GM21576 (cell line): ENCODE measurements at regions not wholly inside any gene's neighbourhood (a gene's known extent, or its start where the extent isn't known, plus 50 kb on each side); places are given as distances from the start of the nearest gene placed in this dataset.
"Not testable (repeated sequence)": the region's sequence is repeated elsewhere in the genome, so short reads cannot be mapped to it uniquely, and the experiment has no call there.

Experiments used
- ATAC-seq: cut with Tn5 transposase; IDR thresholded peaks from one replicate; pipeline ENCODE4 v1.9.1; 2021; ENCODE audit warnings: mild to moderate bottlenecking, moderate library complexity; ENCODE audit not compliant: unreplicated experiment

DNA sequence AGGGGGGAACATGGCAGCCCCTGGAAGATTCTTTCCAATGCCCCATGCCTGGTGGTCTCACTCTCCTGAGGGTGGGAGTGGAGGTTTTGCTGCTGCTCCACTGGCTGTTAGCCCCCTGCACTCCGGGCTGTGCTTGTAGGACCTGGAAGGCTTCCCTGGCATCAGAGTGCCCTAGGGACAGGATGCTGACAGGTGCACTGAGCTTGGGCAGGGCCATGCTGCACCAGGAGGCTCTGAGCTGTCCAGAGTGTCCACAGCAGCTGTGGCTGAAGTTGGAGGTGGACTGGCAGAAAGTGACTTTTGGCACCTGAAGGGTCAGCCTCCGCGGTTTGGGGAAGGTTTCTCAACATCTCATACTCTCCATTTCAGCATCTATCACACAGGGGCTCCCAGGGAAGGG is 249.1 kb downstream of the GADD45G start:
- no peak for ATAC-seq

DNA sequence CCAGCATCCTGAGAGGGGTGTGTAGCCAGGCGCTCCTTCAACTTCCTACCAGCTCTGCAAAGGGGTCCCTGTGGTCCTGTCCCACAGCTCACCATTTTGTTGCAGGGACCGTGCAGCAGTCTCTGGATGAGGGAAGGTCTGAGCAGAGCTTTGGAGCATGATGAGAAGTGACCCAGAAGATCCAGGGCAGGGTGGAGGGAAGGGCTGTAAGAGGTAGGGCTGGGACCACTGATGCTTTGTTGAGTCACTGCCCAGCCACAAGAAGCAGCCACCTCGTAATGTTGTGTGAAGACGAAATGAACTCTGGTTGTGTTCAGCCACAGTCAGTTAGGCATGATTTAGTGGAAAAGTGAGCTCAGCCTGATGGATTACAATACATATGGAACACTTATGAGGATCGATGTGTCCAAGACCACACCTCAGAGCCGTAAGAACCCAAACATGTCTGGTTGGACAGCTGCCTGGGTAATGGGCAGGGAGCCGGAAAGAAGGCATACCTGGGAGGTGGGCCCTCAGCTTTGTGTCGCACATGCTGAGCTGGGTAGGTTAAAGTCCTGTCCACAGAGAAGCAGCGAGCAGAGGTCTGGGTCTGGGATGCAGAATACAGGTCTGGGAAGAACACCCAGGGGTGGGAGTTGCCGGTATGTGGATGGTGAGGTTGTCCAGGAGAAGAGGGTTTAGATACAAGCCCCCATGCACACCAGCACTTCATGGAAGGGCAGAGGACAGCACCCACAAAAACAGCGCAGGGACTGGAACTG is 250.1 kb downstream of the GADD45G start:
- ATAC-seq, result no peak

DNA sequence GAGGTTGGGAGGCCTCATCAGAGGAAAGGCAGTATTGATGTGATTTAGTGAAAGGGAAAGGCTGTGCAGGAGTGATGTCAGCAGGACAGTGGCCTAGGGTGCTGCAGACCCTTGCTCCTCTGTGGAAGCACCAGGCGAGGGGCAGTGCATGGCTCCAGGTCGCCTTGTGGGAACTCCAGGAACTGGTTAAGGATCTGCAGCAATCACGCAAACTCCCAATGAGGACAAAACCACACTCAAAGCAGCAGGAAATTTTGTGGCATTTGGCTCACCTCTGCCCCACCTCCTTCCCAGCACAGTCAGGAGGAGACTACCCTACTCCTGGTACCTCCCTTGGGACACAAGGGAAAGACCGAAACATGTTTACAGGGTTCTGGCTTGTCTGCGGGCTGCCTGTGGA is 251.5 kb downstream of the GADD45G start:
- not testable (repeated sequence) for ATAC-seq

DNA sequence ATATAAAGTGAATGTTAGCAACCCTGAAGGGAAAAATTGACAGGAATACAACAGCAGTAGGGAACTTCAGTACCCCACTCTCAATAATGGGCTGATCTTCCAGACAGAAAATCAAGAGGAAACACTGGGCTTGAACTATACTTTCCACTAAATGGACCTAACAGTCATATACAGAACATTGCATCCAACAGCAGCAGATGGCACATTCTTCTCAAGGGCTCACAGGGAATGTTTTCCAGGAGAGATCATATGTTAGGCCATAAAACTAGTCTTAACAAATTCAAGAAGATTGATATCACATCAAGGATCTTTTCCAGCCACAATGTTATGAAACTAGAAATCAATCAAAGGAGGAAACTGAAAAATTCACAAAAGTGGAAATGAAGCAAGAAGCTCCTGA is 252.1 kb downstream of the GADD45G start:
- ATAC-seq, result not testable (repeated sequence)

DNA sequence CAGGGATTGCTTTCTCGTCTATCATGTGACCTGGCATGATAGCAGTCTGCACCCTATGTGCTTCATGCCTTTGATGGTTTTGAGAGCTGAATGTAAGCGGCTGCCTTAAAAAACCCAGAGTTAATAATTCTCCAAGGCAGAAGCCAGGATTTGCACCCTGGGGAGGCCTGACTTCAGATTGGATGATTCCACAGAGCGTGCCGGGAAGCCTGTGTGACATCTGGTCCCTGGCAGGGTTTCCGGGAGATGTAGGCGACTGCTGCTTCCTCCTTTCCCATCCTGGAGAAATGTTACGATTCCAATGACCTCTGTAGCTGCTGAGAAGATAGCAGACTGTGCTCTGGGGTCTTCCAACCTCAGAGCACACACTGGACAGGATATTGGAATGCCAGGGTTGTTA is 255.0 kb downstream of the GADD45G start:
- not testable (repeated sequence) for ATAC-seq

DNA sequence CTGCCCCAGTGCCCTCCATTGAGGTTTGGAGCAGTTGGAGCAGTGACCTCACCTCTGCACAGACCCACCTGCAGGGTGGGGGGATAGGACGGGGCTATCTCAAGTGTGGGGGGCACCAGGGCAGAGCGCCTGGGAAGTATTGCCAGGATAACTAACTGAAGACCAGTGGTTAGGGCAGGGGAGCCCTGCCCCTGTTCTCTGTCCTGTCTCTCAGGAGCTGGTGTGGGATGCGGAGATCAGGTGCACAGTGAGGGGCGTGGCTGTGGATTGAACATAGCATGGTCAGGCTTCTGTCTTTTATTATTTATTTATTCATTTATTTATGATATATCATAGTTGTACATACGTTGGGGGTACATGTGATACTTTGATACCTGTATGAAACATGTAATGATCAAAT is 256.6 kb downstream of the GADD45G start:
- ATAC-seq, result not testable (repeated sequence)

DNA sequence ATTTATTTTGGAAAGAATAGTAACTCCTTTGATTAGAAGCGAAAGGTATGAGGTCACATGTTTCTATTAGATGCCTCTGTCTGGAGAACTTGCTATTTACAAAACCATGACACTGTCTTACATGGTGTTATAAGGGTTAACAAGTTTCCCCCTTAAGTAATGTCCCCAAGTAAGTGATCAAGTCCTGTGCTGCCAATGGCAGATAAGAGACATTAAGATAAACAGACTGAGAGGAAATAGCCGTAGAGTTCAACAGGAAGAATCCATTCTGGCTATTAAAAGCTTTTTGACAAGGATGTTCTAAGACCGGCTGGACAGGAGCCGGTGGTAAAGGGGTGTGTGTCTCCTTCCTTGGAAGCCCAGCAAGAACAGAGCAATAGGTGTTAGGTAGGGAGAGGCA is 257.5 kb downstream of the GADD45G start:
- ATAC-seq, result no peak

DNA sequence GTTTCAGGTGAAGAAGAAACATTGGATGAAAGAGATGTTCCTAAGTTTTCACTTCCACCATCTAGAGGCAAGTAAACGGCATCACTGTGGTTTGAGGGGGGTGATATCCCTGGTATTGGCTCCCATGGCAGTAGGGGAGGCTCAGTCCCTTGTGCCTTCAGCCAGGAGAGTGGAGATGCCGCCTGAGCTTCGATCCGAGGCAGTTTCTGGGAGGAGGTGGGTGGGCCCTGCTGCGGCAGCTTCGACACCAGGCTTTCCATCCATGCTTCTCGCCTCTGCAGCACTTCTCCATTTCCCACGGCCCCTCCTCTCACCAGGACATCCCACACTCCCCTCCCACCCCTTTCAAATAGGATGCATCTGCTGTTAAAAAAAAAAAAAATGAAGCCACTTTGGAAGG is 258.3 kb downstream of the GADD45G start:
- ATAC-seq, result no peak

DNA sequence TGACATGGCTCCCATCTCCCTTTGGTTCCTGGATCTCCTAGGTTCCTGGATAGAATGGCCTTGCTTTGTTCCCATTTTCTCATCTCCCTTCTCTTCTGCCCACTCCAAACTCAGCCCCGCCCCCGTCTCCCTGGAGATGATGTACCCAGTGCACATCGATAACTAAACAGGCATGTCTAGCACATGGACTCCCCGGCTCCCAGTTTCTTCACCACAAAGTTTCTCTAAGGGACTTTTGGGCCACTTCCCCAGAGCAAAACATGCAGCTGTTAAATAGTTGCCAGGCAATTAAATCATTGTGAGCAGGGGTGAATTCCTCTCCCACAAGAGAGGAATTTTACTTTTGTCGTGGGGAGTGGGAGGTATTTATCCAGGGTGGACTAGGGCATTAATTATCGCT is 259.0 kb downstream of the GADD45G start:
- no peak for ATAC-seq

DNA sequence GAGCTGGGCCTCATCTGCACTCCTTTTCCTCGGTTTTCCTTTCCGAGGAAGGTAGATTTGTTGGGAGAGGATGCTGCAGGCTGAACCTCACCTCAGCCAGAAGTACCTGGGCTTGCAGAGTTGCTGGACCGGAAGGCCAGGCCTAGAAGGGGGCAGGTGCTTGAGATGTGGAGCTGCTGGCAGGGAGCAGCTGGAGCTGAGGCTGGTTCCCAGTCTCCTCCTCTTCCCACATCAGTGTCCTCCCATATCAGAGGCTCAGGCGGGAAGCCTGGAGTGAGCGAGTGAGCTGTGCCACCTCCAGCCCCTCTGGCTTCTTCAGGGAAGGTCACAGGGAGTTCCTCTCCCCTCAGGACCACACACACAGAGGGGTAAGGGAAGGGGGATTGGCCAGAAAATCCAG is 259.4 kb downstream of the GADD45G start:
- no peak for ATAC-seq

DNA sequence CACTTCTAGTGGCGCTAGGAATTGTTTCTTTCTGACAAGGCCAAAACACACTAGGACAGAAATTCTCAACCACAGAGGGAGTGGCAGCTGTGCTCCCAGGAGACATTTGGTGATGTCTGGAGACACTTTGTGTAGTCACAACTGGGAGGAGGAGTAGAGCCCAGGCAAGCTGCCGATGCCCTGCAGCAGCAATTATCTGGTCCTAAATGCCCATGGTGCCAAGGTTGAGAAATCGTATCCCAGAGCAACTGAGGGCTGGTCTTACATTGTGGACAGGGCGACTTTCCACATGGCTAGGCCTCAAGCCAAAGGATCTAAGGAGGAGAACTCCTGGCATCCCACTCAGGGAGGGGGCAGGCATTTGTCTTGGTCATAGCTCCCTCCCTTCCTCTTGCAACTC is 259.9 kb downstream of the GADD45G start:
- ATAC-seq, result no peak

DNA sequence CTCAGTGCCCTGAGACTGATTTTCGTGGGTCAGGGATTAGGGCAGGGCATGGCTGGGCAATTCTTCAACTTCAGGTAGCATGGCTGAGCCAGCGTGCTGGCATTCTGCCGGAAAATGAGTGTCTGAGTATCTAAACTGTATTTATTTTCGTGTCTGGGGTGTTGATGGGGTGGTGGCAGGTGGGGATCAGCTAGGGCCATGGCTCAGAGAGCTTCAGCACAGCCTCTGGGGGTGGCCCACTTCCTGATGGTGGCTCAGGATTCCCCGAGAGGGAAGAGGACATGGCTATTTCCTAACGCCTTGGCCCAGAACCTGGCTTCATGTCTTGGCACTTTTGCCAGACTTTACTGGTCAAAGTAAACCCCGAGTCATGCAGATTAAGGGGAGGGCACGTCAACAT is 260.5 kb downstream of the GADD45G start:
- no peak for ATAC-seq

DNA sequence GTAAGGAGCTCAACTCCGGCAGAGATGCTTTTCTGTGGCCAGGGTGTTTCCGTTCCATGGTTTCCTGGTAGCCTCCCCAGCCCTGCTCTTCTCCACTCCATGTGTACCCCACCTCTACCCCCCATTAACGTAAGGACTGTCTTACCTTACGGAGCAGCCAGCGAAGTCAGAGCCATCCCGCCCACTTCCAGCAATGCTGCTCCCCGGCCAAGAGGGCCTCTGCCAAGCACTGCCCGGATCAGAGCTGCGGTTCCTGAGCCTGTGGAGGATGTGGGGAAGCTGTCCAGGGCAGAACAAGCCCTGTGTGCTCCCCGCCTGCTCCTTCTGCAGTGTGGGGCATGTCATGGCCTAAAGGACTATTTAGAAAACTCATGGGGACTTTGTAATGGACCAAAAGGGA is 261.2 kb downstream of the GADD45G start:
- ATAC-seq, result no peak

DNA sequence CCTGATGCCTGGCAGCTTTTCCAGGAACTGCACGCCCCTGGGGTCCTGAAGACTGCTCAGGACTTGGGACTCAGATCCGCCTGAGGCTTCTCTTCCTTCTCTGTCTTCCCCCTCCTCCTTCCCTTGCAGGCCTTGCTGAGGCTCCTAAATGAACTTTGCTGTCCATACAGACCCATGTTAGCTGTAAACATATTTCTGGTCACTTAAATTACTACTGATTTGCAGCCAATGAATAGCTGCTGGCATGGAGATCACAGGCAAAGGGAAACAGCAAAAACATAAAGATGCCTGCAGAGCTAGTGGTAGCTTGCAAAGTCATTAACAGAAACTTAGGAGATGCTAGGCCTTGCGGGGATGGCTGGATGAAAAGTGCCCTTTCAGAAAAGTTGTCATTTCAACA is 261.9 kb downstream of the GADD45G start:
- ATAC-seq, result no peak

DNA sequence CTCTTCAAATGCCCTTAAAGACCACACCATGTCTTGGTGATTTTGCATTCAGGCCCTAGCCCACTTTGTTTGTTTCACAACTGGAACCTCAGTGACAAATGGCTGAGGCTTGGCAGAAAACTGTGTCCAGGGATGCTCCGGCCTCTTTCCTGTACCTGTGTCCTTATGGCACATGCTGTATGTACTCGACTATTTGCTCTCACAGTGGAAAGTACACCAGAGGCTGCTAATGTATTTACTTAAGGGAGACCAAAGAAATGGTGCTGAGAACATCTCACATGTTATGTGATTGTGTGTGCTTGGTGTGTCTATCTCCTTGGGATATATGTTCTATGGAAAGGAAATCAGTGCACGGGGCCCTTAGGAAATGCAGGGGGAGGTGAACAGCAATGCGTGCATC is 263.3 kb downstream of the GADD45G start:
- no peak for ATAC-seq

DNA sequence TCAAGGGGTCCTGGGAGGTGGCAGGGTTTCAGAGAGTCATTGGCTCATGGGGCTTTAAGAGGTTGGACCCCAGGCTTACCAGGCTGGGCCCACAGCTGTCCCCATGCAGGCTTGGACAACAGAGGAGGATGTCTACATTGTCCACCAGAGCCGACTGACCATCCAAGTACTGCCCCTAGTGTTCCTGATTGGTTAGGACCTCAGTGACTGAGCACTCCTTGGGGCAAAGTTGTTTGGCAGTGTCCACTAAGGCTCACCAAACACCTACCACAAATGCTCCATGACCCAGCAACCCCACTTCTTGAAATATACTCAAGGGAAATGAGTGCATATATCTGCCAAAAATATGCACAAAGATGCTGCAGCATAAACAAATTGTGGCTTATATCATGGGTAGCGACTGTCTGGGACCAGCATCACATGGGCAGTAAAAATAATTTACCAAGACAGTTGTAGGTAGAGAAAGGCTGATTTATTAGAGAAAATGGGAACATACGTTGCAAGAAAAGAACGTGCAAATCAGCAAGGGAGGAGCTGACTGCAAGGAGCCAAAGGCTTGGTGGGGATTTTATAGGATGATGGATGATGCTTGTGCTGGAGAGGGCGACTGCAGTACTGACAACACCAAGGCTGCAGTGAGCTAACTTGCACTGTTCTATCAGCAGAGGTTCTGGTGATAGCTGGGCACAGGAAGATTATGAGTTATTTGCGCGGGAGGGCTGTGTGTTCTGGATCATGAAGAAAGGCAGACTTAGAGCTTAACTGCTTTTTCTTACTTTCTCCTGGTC is 265.2 kb downstream of the GADD45G start:
- no peak for ATAC-seq

DNA sequence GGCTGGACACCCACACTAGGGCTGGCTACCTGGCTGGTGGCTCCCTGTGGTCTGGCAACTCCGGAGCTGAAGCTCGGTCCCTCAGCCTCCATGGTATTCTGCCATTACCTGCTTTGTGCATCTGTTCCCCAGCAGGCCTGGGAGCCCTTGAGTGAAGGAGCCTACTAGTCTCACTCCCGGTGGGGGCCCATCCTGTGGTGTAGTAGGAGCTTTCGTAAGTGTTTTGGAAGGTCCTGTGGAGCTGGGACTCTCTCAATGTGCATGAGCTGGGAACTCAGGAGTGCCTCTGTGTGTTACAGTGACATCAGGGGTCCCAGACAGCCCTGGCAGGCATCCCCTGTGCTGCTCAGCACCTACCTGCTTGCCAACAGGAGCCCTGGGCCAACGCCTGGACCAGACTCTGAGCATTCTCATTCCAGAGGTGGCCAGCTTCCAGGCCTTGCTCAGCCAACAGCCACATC is 267.1 kb downstream of the GADD45G start:
- ATAC-seq, result no peak

DNA sequence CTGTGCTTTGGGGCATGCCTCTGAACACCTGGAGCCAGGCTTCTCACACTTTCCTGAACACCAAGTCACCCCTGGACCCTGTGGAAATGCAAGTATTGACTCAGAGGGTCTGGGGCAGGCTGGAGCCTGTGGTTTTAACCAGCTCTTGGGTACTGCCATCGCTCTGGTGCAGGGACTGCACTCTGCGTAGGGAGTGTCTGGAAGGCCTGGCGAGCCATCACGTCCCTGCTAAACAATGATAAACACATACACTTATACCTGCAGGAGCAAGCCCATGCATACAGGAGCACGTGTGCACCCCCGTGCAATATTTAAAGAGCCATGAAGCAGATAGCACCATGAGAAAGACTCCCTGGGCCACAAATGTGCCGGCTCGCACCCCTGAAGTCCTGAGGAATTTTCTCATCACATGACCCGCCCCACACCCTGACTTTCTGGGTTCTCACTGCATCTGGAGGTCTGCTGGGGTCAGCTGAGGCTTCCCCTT is 267.7 kb downstream of the GADD45G start:
- no peak for ATAC-seq

DNA sequence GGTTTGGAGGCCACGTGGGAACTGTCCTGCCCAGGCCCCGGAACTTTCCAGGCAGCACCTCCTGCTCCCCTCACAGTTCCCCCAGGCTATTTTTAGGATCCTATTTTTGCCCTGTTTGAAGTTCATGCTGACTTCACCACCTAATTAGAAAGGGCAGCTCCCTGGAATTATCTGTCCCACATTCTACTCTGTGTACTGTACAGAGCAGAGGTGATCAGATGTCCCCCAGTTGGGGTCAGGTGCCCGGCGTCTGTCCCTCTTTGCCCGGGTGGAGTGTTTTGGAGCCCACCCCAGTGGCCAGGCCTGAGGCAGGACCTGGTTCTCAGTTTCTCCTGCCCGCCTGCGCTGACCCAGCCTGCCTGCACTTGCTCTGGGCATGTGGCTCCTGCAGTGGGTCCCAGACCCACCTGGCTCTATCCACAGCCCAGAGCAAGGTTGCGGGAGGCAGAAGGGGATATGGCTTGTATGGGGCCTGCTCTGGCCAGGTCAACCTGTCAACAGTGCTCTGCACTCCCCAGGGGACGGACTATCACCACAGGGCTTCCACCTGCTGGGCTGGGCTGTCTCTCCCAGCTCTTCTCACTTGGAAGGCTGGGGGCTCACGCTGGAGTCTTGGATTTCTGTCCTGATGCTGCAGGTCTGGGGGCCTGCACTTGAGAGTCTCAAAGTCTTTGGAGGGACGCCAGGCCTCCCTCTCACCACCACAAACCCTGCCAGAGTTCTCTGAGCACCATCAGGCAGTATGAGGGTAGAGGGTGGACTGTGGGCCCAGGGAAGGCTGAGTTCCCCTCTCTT is 268.3 kb downstream of the GADD45G start:
- no peak for ATAC-seq

DNA sequence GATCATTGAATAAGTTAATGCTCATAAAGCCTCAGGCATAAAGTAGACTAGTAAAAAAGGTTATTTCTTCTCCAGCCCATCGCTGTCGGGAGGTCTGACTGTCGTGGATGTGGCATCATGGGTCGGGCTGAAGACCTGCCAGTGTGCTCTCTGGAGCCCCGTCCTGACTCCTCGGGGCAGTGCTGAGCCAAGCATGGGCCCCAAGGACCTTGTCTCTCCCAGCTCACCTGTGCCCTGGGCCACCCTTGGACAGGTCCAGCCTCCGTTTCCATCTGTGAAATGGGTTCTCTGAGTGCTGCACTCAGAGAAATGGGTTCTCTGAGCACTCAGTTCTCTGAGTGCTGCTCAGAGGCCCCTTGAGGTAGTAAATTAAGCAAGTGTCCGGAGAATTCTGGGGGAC is 269.0 kb downstream of the GADD45G start:
- ATAC-seq, result no peak
